HG02642 (cell line): ENCODE measurements at regions not wholly inside any gene's neighbourhood (a gene's known extent, or its start where the extent isn't known, plus 50 kb on each side); places are given as distances from the start of the nearest gene placed in this dataset.

Source experiments
- ATAC-seq: cut with Tn5 transposase; IDR thresholded peaks from one replicate; pipeline ENCODE4 v1.9.1; 2021; ENCODE audit warnings: mild to moderate bottlenecking; ENCODE audit not compliant: unreplicated experiment, poor library complexity

DNA sequence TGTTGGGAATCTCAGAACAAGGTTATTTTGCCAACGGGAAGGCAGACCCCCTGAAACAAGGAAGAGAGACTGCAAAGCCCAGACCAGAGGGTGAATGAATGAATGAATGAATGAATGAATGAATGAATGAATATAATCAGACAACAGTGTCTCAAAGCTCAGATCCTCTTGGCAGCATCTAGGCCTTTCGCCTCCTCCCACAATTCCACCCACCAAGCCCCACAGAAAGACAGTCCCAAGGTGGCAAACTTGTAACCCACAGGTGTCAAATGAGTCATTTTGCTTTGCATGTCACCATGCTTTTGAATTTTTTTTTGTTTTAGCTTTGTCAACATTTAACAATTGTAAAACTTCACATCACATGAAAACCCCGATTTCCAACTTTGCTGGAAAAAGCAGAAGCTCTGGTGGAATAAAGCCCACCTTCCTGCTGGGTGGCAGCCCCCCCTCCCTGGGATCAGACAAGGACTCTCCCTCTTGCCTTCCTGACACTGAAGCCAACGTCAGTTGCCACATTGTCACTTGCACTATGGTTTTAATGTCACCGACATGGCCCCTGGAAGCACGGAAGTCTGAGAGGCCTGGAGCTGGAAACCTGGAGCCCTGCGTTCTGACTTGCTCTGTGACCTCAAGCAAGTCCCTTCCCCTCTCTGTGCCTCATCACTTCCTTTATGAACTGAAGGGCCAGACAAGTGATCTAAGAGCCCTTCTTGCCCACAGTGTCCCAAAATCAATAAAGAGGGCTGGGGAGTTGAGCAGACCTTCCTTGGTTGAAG lies 134.6 kb upstream of the RUNX3 start:
- no peak for ATAC-seq

DNA sequence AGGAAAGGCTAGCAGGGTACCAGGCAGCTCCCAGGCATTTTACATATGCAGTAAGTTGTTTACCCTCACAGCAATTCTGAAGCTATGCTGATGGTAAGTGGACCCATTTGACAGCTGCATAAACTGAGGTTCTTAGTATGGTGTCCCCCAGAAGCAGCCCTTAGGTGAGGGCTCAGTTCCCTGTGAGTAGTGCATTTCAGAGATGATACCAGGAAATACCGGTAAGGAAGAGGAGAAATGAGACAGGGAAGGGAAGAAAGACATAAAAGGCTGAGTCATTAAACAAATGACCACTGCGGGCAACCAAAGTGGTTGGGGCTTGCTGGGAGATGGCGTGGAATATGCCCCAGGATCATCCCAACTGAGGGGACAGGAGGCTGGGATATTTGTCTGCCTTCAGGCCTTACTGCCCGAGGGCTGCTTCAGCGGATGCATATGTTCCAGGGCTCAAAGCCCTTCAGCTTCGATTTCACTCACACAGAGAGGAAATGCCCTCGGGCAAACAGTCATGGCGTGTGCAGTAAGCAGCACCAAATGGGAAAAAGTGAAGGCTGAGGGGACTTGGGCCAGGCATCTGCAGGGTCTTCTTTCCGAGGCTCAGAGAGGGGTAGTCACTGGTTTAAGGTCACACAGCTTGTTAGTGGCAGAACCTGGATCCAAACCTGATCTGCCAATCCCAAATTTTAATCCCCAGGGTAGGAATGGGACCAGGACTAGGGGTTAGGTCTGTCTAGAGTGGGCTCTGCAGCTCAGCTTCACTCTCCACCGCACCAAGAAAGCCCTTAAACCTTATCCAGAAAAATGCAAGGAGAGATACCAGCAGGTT lies 133.7 kb upstream of the RUNX3 start:
- no peak for ATAC-seq

DNA sequence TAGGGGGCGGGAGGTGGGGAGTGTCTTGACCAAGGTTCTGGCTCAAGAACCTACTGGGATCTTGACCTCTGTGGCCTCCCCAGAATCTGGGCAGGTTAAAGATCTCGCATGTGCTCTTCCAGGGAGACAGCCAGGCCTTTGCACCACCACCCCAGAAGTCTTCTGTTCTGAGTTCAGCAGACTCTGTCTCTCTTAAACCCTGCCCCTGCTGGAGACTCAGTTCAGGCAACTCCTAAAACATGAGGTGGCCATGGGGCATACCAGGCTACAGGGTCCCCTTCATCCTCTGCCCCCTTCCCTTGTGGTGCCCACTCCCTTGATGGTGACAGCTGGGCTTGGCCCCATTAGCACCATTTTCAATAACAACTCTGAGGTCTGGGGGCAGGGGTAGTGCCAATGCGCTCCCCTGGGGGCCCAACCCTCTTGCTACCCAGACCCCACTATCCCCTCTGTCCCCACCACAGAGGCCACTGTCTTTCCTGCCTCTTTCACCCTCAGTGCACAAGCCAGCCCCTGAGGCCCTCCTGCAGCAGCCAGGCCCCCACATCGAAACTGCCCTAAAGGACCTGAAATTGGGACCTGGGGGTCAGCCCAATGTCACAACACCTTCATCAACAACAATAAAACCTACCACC lies 132.7 kb upstream of the RUNX3 start:
- no peak for ATAC-seq

- no peak for ATAC-seq
These were observed 131.4 kb upstream of the RUNX3 start for GRCh38 chr1:25061261-25061995.

GRCh38 chr1:25057188-25057587 lies 127.1 kb upstream of the RUNX3 start:
- no peak for ATAC-seq

GRCh38 chr1:25056536-25056935 lies 126.5 kb upstream of the RUNX3 start:
- no peak for ATAC-seq

DNA sequence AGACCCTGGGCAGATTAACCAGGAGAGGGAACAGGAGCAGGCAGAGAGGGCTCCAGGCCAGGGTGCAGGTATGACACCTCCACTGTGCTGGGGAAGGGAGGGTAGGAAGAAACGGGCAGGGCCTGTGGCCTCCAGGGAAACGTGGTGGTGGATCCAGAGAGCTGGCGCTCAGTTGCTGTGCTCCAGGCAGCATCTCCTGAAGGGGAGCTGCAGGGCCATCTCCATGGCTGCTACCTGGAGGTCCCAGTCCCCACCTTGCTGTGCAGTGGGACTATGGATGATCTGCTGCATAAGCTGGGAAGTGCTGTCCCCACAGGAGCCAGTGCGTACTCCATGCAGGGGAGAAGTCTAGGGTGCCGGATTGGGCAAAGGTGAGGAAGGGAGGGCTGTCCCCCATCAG lies 125.9 kb upstream of the RUNX3 start:
- ATAC-seq: no peak

DNA sequence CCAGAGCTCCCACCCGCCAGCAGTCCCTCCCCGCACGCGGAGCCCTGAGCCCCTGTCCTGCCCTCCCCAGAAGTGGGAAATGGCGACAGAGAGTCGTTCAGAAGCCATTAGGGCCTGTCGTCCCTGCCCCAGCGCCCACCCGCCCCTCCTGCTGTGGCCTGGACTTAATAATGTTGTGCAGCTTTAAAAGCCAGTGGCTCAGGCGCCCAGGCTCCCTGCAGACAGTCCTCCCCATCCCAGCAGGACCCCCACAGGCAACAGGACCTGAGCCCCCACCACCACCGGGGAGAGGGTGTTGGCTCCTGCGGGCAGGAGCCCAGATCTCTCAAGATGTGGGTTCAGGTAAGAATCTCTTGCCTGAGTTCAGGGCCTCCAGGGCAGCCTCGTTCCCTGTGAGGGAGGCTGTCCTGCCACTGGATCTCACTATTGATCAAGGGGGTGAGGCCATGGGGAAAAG lies 125.3 kb upstream of the RUNX3 start:
- no peak for ATAC-seq

GRCh38 chr1:25054526-25055323 lies 124.6 kb upstream of the RUNX3 start:
- ATAC-seq: no peak

GRCh38 chr1:25053576-25054250 lies 123.6 kb upstream of the RUNX3 start:
- ATAC-seq: no peak

GRCh38 chr1:25051906-25052305 lies 121.8 kb upstream of the RUNX3 start:
- ATAC-seq: no peak

- no peak for ATAC-seq
These were observed 121.4 kb upstream of the RUNX3 start for GRCh38 chr1:25051504-25051903.

GRCh38 chr1:25050165-25050564 lies 120.1 kb upstream of the RUNX3 start:
- ATAC-seq: no peak

DNA sequence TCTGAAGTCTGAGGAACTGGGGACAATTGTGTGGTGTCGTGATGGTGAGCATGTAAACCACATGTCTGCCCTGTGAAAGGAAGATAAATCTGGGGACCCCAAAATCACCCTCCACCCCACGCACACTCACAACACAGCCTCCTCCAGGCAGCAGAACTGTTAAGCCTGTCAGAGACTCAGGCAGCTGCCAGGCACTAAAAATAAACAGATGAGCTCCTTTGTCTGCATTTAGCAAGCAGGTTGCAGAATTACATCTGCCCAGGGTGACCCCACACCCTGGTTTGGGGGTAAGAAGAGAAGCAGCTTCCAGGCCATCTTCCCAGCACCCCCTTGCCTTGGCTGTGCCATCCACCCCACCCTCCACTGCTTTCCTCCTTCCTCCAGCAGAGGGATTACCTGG lies 119.1 kb upstream of the RUNX3 start:
- ATAC-seq: no peak

DNA sequence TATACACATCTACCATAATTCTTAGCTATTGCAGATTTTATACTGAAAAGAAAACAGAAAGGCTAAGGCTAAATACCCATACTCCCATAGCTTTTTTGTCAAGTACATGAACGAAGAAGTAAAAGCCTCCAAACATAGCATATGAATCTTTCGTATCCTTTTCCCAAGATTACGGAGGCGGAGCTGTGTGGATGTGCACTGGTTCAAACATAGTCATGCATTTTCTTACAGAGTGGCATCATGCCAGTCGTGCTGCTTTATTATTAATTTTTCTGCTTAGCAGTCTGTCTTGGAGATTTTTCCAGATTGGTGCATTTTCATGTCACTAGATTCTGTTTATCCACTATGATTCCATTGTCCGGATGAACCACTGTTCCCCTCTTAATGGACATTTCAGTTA lies 118.7 kb upstream of the RUNX3 start:
- no peak for ATAC-seq

DNA sequence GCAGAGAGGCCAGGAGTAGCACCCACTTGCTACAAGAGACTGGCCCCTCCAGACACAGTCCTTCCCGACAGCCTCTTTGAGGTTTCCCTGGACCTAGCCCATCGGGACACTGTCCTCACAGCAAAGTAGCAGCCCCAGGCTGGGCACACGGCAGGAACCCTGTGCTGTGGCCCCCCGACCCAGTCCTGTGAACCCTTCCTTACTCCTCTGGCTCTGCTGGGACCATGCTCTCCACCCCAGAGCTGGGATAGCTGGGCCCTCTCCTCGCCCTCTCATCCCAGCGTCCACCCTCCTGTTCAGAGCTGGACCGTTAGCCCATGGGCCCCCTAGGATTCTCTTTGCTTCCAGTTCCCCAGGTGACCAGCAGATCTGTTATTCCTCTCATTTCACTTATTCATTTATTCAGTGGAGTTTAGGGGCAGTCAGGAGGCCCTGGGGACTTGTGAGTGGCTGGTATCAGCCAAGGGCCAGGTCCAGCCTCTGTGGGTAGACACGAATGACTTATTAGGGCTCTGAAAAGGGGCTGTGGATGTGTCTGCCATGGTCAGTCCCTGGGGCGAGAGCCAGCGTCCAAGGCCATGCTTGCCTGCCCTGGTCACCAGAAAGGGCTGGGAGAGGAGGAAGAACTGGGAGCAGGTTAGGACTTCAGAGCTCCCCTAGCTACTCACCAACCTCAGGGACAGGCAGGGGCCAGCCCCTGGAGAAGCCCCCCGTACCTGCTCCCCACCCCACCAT lies 117.6 kb upstream of the RUNX3 start:
- no peak for ATAC-seq

DNA sequence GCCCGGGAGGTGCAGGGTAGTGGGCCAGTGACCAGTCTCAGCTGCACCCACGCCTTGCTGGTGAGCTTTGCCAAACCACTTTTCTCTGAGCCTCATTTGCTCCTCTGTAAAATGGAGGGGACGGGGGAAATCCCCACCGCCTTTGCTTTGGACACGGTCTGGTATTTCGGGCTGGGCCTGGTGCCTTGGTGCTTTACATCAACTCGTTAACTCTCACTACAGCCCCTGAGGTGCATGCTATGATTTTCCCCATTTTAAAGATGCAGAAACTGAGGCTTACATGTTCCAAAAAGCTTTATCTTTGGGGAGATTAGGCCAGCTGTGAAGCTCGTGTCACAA lies 116.1 kb upstream of the RUNX3 start:
- no peak for ATAC-seq

DNA sequence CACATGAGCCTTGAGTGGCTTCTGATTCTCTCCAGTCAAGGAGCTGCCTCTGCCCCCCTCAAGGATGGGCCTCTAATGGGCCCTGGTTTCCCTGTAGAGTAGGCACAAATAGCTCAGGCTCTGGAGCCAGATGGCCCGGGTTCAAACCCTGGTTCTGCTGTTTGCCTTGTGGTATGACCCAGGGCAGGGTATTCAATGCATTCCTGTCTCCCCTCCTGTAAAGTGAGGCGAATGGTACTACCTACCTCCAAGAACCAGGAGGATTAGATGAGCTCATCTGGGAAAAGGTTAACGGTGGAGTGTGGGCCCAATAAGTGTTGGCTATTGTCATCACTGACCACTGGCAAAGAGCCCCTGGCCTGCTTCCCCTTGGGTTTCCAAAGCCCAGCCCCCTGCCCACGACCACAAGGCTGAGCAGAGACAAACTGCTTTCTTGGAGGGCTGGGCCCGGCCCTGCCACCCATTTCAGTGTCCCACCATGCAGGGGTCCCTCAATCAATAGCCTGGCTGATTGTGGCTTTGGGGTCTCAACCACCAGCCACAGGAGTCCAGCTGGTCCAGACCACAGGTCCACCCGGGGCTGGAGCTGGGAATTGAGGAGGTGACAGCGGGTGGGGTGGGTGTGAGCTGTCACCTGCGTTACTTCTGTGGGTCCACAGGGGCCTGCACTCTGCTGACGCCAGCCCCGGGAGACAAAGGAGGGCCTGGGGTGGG lies 115.6 kb upstream of the RUNX3 start:
- ATAC-seq: no peak
